T-helper 2 cell (primary cell): ENCODE measurements at regions not wholly inside any gene's neighbourhood (a gene's known extent, or its start where the extent isn't known, plus 50 kb on each side); places are given as distances from the start of the nearest gene placed in this dataset.

ENCODE experiments used
- DNase-seq, 5 experiments: peaks; one replicate each; pipeline versions ENCODE4 v3.0.0 to v3.0.0-alpha.2; 2012 to 2022

DNA sequence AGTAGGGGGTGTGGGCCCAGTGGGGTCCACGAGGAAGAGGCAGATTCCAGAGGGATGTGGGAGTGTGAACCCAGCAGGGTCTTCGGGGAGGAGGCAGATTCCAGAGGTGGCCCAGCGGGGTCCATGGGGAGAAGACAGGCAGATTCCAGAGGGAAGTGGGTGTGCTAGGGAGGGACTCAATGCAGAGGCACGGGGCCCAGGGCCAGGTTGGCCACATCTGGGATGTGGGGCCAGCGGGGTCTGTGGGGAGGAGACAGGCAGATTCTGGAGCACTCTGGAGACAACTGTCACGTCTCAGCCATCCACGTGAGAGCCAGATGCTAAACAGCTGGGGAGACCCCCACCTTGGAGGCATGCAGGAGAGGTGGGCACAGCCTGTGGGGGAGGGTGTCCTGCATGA, 582.6 kb downstream of the TBC1D22A start:
- DNase-seq, result no peak

DNA sequence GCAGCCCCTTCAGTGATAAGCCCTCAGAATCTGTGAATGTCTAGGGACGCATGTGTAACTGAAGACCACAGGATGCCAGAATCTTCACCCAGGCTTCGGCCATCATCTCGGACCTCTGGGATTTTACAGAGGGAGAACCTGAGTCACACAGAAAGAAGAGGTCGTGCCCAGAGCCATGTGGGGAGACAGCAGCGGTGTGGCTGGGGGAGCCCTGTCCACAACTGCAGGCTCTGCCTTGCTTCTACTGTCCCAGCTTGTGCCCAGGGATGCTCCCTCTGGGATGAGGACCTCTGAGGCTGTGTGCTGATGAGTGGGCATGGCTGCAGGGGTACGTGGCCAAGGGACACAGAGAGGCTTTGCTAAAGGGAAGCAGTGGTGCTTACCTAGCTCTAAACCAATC, 582.0 kb downstream of the TBC1D22A start:
- DNase-seq, result no peak

DNA sequence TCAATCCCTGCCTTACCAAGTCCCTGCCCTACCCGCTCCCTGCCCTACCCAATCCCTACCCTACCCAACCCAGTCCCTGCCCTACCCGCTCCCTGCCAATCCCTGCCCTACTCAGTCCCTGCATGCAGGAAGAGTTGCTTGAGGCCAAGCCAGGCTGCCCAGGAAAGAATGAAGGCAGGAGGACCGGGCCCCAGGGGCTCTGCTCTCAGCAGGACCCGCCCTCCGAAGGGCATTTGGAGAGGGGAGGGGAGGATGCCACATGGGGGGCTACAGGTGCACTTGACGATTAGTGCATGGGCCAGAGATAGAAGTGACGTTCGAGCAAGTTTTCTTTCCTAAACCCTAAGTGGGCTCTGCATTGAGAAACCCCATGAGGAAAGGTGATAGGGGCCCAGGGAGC, 581.2 kb downstream of the TBC1D22A start:
- DNase-seq, result no peak

DNA sequence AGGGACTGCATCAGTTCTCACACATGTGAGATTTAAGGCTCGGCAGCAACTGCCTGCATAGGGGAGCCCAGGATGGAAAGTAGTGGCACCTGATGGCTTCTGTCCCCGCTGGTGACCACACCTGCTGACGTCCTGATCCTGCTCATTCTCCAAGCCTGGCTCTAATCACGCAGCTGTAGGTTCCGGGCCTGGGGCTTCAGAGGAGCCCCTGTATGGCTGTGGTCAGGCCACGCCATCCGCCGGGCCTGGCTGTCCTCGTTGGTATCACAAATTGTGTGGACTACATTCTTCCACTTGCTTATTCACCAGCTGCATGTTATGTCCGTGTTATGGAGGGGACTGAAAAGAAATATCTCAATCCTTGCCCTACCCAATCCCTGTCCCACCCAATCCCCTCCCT, 580.0 kb downstream of the TBC1D22A start:
- no peak for DNase-seq

DNA sequence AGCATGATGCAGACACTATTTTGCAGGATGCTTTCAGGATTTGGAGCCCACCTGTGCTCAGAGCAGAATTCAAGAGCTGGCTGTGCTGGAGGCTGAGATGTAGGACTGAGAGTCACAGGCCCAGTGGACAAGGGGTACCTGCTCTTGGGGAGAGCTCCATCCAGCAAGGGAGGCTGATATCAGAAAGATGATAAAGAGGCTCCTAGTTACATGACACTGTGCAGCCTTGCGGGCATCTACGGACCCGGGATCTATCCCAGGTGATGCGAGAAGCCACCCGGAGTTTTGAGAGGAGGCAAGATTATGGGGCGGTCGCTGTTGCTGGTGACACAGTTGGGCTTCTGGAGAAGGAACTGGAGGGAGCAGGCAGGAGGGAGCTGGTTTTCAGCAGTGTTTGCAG, 579.0 kb downstream of the TBC1D22A start:
- DNase-seq, result no peak

DNA sequence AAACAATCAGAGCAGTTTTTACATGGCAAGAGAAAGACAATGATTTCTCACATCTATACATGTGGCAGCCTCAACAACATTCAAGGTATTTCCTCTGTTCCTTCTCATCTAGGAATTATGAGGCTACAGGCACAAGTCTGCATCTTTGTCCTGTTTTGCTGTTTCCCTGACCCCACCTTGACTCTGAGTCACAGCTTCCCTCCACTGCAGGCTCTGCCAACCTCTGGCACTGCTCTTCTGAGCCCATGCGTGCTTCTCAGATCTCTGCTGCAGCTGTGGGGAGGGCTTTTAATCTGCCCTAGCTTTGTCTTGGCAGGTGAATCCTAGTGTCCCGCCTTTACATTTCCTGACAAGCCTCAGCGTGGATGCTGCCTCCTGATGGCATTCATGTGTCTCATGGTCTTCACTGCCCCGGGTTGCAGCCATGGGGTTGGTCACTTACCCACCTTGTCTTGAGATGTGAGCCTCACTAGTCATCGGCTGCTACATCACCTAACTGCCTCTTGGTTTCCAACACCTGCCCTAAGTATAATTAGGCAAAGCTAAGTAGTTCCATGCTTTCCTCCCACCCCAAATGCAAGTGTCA, 578.5 kb downstream of the TBC1D22A start:
- no peak for DNase-seq

DNA sequence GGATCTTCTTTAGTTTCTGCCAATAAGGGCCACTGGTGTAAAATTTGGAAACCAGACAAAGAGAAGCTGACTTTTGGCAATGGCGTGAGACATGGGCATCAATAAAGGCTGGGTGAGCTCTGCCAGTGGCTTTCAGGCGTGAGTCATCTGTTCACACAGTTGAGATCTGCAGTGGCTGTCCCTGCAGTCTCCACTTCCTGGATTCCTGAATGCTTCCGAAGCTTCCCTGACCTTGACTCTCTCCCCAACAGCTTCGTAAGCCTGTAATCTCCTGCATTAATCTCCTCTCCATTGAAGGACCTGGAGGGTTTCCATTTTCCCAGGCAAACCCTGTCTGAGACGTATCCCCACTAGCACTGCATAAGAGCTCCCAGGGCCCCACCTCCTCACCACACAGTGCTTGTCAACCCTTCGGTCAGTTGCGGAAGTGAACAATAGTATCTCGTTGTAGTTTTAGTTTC, 574.7 kb downstream of the TBC1D22A start:
- DNase-seq, result peak in 1 of 5 experiments; percentile 38

DNA sequence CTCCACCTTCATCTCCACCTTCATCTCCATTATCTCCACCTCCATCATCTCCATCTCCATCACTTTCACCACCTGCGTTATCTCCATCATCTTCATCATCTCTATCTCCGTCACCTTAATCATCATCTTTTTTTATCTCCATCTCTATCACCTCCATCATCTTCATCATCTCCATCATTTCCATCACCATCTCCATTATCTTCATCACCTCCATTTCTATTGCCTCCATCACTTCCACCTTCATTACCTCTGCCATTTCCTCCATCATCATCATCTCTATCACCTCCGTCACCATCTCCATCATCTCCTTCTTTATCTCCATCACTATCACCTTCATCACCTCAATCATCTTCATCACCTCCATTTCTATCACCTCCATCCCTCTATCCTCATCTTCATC, 573.5 kb downstream of the TBC1D22A start:
- no peak for DNase-seq

DNA sequence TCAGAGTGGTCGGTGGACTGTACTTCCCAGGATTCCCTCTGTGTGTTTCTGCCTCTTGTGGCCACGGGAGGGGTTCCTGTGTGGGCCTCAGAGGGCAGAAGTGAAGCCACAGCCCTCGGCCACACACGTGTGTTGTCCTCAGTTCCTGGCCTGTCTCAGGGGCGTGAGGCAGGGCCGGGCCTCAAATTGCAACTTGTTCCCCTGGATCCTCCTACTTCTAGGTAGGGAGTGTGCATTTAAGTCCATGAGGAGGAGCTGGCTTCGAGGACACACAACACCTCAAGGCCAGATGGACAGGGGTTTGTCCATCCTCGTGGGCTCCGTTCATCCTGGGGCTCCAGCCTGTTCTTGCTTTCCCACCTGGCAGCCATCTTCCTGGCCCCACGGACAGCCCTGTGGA, 573.0 kb downstream of the TBC1D22A start:
- no peak for DNase-seq

DNA sequence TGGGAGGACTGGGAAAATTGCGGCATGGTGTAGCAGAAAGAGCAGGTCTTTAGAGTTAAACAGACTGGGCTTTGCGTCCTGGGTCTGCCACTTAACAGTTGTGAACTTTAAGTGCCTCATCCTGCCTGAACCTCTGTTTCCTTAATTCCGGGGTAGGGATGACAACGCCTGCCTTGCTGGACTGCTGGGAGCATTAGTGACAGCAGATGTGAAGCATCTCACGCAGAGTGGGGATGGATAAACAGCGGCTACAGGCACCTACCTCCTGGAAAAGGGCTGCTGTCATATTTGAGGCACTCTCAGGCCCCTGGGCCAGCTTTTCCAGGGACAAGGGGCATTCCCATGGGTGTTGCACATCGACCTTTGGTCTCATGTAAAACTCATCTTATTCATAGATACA, 572.2 kb downstream of the TBC1D22A start:
- DNase-seq, result no peak

DNA sequence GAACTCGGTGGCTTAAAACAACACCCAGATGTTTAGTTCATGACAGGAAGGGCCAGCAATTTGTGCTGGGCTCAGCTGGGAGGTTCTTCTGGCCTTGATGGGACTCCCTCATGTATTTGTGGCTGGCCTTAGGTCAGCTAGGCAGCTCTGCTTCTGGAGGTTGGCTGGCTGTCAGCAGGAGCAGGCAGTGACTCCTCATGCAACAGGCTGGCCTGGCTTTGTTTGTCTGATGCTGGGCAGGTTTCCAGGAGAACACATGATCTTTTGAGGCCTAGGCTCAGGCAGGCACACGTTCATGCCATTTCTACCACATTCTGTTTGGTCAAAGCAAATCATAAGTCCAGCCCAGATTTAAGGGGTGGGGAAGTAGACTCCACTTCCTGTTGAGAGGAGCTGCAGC, 571.2 kb downstream of the TBC1D22A start:
- no peak for DNase-seq

DNA sequence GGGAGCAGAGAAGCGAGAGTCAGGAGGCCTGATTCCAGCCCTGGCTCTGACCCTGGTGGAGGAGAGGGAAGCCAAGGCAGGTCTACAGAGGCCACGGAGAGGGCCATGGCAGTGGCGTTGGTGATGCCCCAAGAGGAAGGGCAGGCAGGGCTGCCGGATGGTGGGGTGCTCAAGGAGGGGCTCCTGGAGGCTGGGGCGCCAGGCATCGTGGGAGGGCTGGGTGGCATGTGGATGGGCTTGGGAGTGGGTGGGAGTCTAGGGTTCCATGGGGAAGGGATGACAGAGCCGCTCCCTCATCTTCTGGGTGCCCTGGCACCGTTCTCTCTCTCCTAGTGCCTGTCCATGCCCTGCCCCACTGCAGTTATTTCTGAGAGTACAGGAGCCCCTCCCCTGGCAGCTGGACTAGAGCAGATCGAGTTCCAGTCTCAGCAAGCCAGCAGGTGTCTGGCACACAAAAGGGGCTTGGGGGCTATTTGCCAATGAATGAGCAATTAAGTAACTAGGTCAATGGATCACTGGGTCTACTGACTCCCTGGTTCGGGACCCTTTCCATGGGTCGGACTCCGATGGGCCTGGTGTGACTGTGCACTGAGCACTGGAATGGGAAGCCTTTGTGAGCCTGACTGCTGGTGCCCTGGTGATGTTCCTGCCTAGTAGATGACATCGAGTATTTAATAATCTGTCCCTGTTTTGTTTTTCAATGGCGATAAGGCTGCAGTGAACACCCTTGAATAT, 570.0 kb downstream of the TBC1D22A start:
- no peak for DNase-seq

DNA sequence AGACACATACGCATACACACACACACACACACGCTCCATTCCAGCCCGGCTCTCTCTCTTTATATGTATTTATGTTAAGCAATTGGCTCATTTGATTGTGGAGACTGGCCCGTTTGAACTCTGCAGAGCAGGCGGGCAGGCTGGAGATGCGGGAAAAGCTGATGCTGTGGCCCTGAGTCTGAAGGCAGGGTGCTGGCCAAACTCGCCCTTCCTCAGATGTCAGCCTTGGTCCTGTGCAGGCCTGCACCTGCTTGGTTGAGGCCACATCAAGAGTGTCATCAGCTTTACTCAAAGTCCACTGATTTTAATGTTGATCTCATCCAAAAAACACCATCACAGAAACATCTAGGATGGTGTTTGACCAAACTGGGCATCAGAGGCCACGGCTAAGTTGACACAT, 569.3 kb downstream of the TBC1D22A start:
- DNase-seq, result no peak

DNA sequence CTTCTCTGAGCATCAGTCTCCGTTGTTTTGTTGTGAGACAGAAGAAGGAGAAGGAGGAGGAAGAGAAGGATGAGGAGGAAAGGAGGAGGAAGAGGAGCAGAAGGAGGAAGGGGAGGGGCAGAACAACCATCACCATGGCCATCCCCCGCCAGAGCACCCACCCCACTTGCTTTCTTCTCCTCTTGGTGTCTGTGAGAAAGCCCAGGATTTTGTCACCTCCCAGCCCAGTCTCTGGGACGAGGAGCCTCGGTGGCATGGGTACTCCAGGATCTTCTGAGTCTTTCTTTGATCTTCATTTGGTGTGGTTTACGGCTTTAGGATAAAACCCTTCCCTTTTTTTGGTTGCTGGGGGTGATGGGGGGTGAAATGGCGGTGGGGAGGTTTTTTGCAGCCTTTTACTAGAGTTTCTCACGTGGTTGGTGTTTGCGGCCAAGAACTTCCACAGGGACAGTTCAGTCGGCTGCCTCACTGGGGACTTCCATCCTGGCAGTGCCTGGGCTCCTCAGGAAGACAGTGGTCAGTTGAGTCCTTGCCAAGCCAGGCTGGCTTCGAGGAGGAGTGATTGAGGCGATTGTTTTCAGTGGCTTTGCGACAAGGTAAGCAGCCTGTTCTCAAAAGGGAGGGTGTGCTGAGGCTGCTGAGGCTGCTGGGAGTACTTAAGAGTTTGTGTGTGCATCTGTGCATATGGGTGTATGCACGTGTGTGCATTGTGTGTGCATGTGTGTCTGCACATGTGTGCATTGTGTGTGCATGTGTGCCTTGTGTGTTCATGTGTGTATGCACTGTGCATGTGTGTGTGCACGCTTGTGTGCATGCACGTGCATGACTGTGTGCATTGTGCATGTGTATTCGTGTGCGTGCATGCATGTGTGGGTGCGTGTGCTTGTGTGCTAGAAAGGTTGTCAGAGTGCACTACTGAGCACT, 567.5 kb downstream of the TBC1D22A start:
- no peak for DNase-seq

DNA sequence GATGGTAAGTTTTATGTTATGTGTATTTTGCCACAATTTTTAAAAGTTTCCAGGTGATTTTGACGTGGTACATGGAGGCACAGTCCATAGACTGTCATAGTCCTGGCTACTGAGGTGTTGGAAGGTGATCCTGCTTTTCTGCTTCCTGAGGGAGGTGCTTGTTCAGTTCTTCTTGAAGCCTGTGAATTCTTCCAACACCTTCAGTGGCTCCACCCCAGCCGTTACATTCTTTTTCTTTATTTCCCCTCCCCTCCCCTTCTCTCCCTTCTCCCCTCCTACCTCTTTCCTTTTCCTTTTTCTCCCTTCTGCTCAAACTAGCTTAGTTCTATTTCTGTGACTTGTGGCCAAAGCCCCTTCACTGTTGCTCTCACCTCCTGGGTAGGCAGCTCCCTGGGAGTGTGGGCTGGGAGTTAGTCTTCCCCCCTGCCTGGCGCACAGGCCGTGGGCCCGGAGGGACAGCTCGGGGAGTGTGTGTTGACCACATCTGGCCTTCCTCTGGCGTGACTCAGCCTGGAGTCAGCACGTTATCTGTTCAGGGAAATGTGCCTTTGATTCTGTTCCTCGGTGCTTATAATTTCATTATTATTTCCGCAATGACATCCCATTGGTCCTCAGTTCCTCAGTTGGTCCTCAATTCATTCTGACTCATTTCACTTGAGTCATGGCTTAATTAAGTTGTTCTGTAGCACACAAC, 566.2 kb downstream of the TBC1D22A start:
- no peak for DNase-seq

DNA sequence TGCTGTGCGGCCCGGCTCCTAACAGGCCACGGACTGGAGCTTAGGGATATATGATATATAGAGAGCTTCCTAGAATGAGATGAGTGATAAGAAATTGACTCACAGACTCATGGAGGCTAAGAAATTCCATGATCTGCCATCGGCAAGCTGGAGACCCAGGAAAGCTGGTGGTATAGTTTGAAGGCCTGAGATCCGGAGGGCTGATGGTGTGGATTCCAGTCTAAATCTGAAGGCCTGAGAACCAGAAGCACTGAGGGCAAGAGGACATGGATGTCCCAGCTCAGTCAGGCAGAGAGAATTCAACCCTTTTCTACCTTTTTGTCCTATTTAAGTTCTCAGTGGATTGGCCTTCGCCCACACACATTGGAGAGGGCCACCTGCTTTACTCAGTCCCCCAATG, 564.8 kb downstream of the TBC1D22A start:
- no peak for DNase-seq

DNA sequence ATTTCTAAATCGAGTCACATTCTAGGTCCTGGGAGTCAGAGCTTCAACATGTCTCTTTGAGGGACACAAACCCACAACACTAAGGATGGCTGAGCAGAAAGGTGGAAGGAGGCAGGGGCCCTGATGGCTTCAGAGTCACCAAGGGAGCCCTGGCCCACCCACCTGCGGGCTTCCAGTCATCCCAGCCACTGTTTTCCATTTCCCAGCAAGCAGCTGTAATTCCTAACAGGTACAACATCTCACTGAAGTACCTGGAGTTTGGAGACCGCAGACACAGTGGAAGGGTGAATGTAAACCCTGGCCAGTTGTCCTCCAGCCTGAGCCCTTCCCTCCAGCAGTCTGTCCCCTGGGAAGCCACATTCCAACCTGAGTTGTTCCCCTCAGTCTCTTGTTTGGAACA, 562.8 kb downstream of the TBC1D22A start:
- no peak for DNase-seq

DNA sequence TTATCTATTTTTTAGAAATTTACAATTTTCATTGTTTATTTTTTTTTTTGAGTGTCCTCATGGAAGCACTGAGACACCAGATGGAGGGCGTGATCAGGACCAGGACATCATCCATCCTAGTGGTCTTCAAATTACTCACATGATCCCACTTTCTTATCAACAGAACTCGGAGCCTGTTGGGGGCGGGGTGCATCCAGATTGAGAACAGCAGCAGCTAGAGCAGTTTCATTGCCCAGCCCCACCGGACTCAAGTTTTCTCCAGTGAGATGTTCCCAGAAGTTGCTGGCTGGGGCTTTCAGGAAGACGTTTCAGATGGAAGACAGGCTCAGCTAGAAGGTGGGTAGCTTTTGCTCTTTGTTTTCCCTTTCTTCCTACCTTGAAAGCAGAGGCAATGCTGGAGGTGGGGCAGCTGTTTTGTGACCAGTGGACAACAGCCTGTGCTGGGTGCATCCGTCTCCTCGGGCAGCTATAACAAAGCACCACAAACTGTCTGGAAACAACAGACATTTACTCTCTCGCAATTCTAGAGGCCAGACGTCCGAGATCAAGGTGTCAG, 562.1 kb downstream of the TBC1D22A start:
- no peak for DNase-seq

DNA sequence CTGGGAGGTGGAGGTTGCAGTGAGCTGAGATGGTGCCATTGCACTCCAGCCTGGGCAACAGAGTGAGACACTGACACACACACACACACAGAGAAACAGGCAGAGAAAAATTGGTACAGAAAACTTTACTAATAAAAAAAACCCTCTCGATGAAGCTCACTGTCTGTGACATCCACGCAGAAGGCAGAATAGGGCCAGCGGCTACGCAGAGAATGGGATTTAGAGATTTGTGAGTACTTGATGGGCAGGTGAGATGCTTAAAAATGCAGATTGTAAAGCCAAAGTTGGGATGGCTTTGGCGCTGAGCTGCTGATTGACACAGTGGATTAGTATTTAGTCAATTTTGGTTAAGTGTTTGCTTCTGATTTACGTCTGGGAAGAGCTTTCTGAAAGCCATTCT, 561.1 kb downstream of the TBC1D22A start:
- no peak for DNase-seq

DNA sequence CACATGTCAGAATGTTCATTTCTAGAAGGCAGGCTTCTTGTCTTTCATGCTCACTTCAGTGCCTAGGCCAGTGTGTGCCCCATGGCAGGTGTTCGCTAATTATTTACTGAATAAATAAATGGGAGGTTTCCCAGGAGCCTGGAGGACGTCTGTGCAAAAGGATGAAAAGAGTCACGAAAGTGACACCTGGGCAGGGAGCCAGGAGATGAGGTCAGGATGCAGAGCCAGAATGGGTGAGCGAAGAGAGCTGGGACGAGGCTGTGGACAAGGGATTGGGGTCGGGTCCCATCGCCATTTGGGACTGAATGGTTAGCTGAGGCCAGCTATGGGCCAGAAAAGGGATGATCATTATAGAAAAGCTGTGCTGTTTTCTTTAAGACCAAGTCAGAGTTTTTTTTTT, 560.4 kb downstream of the TBC1D22A start:
- no peak for DNase-seq

DNA sequence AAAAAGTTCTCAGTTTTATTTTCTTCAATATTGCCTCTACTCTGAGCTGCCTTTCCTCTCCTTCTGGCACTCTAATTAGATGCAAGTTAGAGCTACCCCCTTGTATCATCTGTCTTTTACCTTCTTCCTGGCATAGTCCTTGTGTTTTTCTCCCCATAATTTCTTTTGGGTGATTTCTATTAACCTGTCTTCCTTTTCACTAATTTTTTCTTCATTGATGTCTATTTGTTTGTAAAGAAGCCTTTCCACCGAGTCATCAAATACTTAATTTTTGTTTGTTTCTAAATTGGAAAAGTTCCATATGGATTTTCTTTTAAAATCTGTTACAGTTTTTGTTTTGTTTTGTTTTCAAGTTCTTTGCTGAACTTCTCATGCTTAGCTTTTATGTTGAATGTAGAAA, 558.1 kb downstream of the TBC1D22A start:
- DNase-seq, result no peak

DNA sequence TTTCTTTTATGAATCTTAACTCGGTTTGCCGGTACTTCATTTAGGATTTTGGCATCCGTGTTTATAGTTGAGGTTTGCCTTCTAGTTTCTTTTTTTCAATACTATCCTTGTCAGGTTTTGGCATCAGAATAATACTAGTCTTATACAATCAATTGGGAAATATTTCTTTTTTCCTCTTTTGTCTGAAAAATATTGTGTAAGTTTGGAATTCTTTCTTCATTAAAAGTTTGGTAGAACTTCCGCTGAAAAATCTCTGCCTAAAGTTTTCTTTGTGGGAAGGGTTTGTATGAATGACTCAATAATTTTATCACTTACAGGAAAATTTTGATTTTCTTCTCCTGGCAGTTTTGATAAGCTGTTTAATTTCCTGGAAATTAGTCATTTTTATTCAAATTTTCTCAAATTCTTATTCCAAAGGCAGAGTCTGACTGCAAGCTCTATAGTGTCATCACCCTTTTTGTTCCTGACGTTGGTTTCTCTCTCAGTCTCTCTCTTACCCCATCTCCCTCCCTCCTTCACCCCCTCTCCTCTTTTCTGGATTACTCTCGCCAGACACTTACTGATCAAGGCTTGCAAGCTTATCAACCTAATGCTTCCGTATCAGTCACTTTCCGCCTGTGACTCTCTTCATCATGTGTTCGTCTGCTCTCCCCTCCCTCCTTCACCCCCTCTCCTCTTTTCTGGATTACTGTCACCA, 555.7 kb downstream of the TBC1D22A start:
- no peak for DNase-seq
